H1 (cell line): ENCODE measurements at regions not wholly inside any gene's neighbourhood (a gene's known extent, or its start where the extent isn't known, plus 50 kb on each side); places are given as distances from the start of the nearest gene placed in this dataset.

Experiments
- CHD7 ChIP-seq: fragments of 300-600 bp; sonication (generic); IDR thresholded peaks from 2 replicates; pipeline ENCODE4 v1.7.1; 2012; ENCODE audit warnings: low read length, moderate library complexity, mild to moderate bottlenecking, inconsistent platforms; ENCODE audit not compliant: insufficient replicate concordance

- no peak for TF ChIP-seq CHD7
These were observed 148.1 kb upstream of the CELF2 start (continued) for GRCh38 chr10:10869592-10869991.
